Lower lobe of right lung (tissue), 2 donors: ENCODE measurements at regions not wholly inside any gene's neighbourhood (a gene's known extent, or its start where the extent isn't known, plus 50 kb on each side); places are given as distances from the start of the nearest gene placed in this dataset.

Source experiments
- ATAC-seq, 2 donors: fragments of 200-7000 bp; cut with Tn5 transposase; one replicate each; pipeline ENCODE4 v1.9.1; 2020 to 2022; ENCODE audit warnings: mild to moderate bottlenecking in 2 of 2, moderate library complexity in 2 of 2
- DNase-seq: peaks from one replicate; pipeline ENCODE4 v3.0.0-alpha.2; 2020
- H3K27ac ChIP-seq: fragments of 200-600 bp; one replicate; pipeline ENCODE4 v1.8.0; 2022
- H3K27me3 ChIP-seq: fragments of 200-600 bp; one replicate; pipeline ENCODE4 v1.8.0; 2022; ENCODE audit warnings: low read depth
- H3K36me3 ChIP-seq: fragments of 200-600 bp; one replicate; pipeline ENCODE4 v1.8.0; 2022; ENCODE audit warnings: mild to moderate bottlenecking
- H3K4me1 ChIP-seq: fragments of 200-600 bp; one replicate; pipeline ENCODE4 v1.8.0; 2022
- H3K4me3 ChIP-seq: fragments of 200-600 bp; one replicate; pipeline ENCODE4 v1.8.0; 2022; ENCODE audit warnings: mild to moderate bottlenecking
- H3K9me3 ChIP-seq: fragments of 200-600 bp; one replicate; pipeline ENCODE4 v1.8.0; 2022
- CTCF ChIP-seq: fragments of 200-600 bp; IDR thresholded peaks from one replicate; pipeline ENCODE4 v1.8.0; 2022; ENCODE audit warnings: antibody characterized with exemption, mild to moderate bottlenecking
- intact Hi-C: fragments of 100-400 bp; cut with DNase I; formaldehyde crosslinking; loops from one replicate; pipeline ENCODE4 v1.11.0; 2022
- donor health status: DM: no; HTN: yes; CAD: no; lungs with severe emphysema.

- intact Hi-C loops = no loop called here
- no peak overlapping the region for H3K27ac ChIP-seq
Observed at GRCh38 chr10:78283069-78283682, 249.5 kb downstream of the RPS24 start.

GRCh38 chr10:78284381-78284780 is 250.7 kb downstream of the RPS24 start:
- intact Hi-C loops = no loop called here
- no peaks in the 10 kb centered on the region for H3K4me1 ChIP-seq
- no peak overlapping the region for H3K27ac ChIP-seq
- DNase-seq (no peak), ATAC-seq (no peak)
- H3K27me3 ChIP-seq = no peaks in the 10 kb centered on the region
- no peaks in the 10 kb centered on the region for H3K36me3 ChIP-seq
- TF ChIP-seq CTCF = no peak
- no peaks in the 10 kb centered on the region for H3K9me3 ChIP-seq
- no peak overlapping the region for H3K4me3 ChIP-seq

More at GRCh38 chr10:78283069-78283682, 249.5 kb downstream of the RPS24 start:
- no peak for TF ChIP-seq CTCF
- Histone ChIP-seq H3K4me1 (no peaks in the 10 kb centered on the region), H3K36me3 (no peaks in the 10 kb centered on the region), H3K9me3 (no peaks in the 10 kb centered on the region), H3K4me3 (no peak overlapping the region), H3K27me3 (no peaks in the 10 kb centered on the region)
- DNase-seq (no peak), ATAC-seq (no peak)

- no peak for ATAC-seq
- no peak for DNase-seq
- no peak overlapping the region for H3K4me3 ChIP-seq
- no peak overlapping the region for H3K27ac ChIP-seq
- no peaks in the 10 kb centered on the region for H3K9me3 ChIP-seq
- no peaks in the 10 kb centered on the region for H3K27me3 ChIP-seq
- H3K4me1 ChIP-seq = no peaks in the 10 kb centered on the region
- intact Hi-C loops = no loop called here
- H3K36me3 ChIP-seq = no peaks in the 10 kb centered on the region
- TF ChIP-seq CTCF = no peak
Observed at GRCh38 chr10:78285226-78285625, 251.6 kb downstream of the RPS24 start.

GRCh38 chr10:78286186-78286585 is 252.5 kb downstream of the RPS24 start:
- TF ChIP-seq CTCF = no peak
- Histone ChIP-seq H3K4me1 (no peaks in the 10 kb centered on the region), H3K27me3 (no peaks in the 10 kb centered on the region), H3K27ac (no peak overlapping the region), H3K9me3 (no peaks in the 10 kb centered on the region), H3K4me3 (no peak overlapping the region), H3K36me3 (no peaks in the 10 kb centered on the region)
- intact Hi-C loops = no loop called here
- no peak for ATAC-seq
- no peak for DNase-seq

GRCh38 chr10:78286668-78287067 is 253.0 kb downstream of the RPS24 start:
- ATAC-seq = no peak
- H3K36me3 ChIP-seq = no peaks in the 10 kb centered on the region
- H3K9me3 ChIP-seq = no peaks in the 10 kb centered on the region
- no peak for TF ChIP-seq CTCF
- intact Hi-C loops = no loop called here
- no peak overlapping the region for H3K27ac ChIP-seq
- H3K4me3 ChIP-seq = no peak overlapping the region
- no peaks in the 10 kb centered on the region for H3K27me3 ChIP-seq
- H3K4me1 ChIP-seq = no peaks in the 10 kb centered on the region
- no peak for DNase-seq

GRCh38 chr10:78287618-78288017 is 254.0 kb downstream of the RPS24 start:
- no peak for TF ChIP-seq CTCF
- DNase-seq (no peak), ATAC-seq (no peak)
- H3K36me3 ChIP-seq = no peaks in the 10 kb centered on the region
- H3K27me3 ChIP-seq = no peaks in the 10 kb centered on the region
- intact Hi-C loops = no loop called here
- H3K4me3 ChIP-seq = no peak overlapping the region
- no peak overlapping the region for H3K27ac ChIP-seq
- no peaks in the 10 kb centered on the region for H3K4me1 ChIP-seq
- H3K9me3 ChIP-seq = no peaks in the 10 kb centered on the region
